ENCODE measurements at regions not wholly inside any gene's neighbourhood (a gene's known extent, or its start where the extent isn't known, plus 50 kb on each side); places are given as distances from the start of the nearest gene placed in this dataset.

- no peak for DNase-seq (ENCODE audit: low read depth)
Measured at GRCh38 chr10:78319841-78320240, 286.2 kb downstream of the RPS24 start.

- no peak for DNase-seq (ENCODE audit: low read depth)
Measured at GRCh38 chr10:78320506-78320905, 286.8 kb downstream of the RPS24 start.

GRCh38 chr10:78321000-78321399 is 287.3 kb downstream of the RPS24 start:
- DNase-seq (ENCODE audit: low read depth), result no peak

- no peak for DNase-seq (ENCODE audit: low read depth)
Measured at GRCh38 chr10:78321500-78321899, 287.8 kb downstream of the RPS24 start.

- no peak for DNase-seq (ENCODE audit: low read depth)
Measured at GRCh38 chr10:78326372-78326771, 292.7 kb downstream of the RPS24 start.

GRCh38 chr10:78327778-78328591 is 294.3 kb downstream of the RPS24 start:
- DNase-seq (ENCODE audit: low read depth), result no peak

GRCh38 chr10:78328592-78329404 is 295.1 kb downstream of the RPS24 start:
- DNase-seq (ENCODE audit: low read depth), result no peak

- no peak for DNase-seq (ENCODE audit: low read depth)
Measured at GRCh38 chr10:78330884-78331283, 297.2 kb downstream of the RPS24 start.

- no peak for DNase-seq (ENCODE audit: low read depth)
Measured at GRCh38 chr10:78331391-78331922, 297.8 kb downstream of the RPS24 start.

GRCh38 chr10:78332012-78332411 is 298.3 kb downstream of the RPS24 start:
- no peak for DNase-seq (ENCODE audit: low read depth)

GRCh38 chr10:78332657-78333056 is 299.0 kb downstream of the RPS24 start:
- no peak for DNase-seq (ENCODE audit: low read depth)

GRCh38 chr10:78333362-78334143 is 299.9 kb downstream of the RPS24 start:
- no peak for DNase-seq (ENCODE audit: low read depth)

GRCh38 chr10:78335371-78335690 is 301.7 kb downstream of the RPS24 start:
- DNase-seq (ENCODE audit: low read depth), result no peak

- peak; percentile 3 for DNase-seq (ENCODE audit: low read depth)
Measured at GRCh38 chr10:78335691-78336401, 302.2 kb downstream of the RPS24 start.

GRCh38 chr10:78336402-78336791 is 302.7 kb downstream of the RPS24 start:
- no peak for DNase-seq (ENCODE audit: low read depth)

- DNase-seq (ENCODE audit: low read depth), result no peak
Measured at GRCh38 chr10:78337016-78337415, 303.4 kb downstream of the RPS24 start.

- DNase-seq (ENCODE audit: low read depth), result no peak
Measured at GRCh38 chr10:78337646-78338391, 304.2 kb downstream of the RPS24 start.

GRCh38 chr10:78338717-78339116 is 305.1 kb downstream of the RPS24 start:
- DNase-seq (ENCODE audit: low read depth), result no peak

GRCh38 chr10:78339251-78339650 is 305.6 kb downstream of the RPS24 start:
- DNase-seq (ENCODE audit: low read depth), result no peak

GRCh38 chr10:78341953-78342614 is 308.4 kb downstream of the RPS24 start:
- no peak for DNase-seq (ENCODE audit: low read depth)

Measured in renal cortical epithelial cell (primary cell).